ENCODE measurements at regions not wholly inside any gene's neighbourhood (a gene's known extent, or its start where the extent isn't known, plus 50 kb on each side); places are given as distances from the start of the nearest gene placed in this dataset.

DNA sequence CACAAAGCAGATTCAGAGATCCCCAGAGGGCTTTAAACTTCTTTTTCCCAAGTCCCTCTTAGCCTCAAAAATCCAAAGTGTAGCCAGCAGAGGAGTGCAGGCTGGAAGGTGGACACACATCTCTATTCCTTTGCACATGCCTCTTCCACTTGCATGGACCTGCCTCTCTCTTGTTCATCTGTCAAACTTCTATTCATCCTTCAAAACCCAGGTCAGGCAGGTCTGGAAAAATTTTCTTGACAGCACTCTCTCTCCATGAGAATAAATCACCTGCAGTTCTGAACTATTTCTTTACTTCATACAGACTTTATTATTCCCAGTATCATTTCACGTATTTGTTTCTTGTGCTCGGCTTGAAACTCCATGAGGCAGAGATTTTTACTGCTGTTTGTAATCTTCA is 127.5 kb downstream of the SS18 start:
- DNase-seq: no peak
- TF ChIP-seq POLR2A (IDR thresholded peaks at IDR 0.05; ENCODE audit: low read length) (no peak), GATA1 (IDR thresholded peaks at IDR 0.05; ENCODE audit: low read depth, low read length) (no peak)

DNA sequence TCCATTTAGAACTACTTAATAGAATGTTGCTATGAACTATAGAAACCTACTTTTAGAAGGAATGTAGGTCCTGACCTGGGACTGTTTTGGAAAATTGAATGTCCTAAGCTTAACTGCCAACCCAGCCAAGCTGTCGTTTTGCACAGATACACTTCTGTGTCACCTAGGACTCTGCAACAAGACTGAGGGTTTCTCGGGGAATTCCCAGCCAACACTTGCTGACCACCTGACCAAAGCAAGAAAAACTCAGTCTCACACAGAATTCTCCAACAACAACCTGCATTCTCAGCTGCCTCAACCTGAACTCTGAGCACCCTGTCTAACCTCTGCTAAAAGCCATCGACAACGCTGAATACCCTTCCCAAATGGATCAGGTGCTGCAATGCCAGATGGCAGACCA is 128.2 kb downstream of the SS18 start:
- TF ChIP-seq GATA1 (IDR thresholded peaks at IDR 0.05; ENCODE audit: low read depth, low read length) (no peak), POLR2A (IDR thresholded peaks at IDR 0.05; ENCODE audit: low read length) (no peak)
- DNase-seq: no peak

DNA sequence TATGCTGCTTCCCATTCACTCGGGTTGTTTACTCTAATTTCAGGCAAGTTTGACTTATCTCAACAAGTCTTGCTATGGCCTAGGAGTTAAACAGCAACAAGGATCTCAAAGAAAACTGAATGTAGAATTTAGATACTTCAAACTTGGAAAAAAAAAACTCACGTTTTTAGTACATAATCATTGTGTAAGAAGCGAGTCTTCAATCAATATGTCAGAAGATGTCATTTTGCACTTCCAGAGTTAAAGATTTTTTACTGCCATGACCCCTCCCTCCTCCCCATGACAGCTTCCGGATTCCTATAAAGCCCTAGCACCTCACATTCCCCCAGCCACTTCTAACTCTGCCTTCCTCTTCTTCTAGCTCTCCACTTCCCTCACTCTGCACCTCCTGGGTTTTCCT is 133.4 kb downstream of the SS18 start:
- no peak for TF ChIP-seq POLR2A (IDR thresholded peaks at IDR 0.05; ENCODE audit: low read length)
- no peak for DNase-seq

DNA sequence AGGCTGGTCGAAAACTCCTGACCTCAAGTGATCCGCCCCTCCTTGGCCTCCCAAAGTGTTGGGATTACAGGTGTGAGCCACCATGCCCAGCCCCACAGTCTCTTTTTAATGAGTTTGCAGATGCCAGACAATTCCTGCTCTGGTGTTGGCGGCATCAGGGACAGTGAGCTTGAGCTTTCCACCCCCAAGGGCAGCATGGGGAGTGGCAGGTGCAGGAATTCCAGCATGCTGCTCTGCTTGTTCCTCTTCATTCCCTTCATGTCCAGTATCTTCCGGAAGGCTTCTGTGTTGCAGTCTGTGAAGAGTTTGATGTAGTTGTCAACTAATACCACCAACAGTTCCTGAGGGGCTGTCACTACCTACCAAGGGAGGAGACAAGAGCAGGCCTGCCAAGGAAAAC is 137.3 kb downstream of the SS18 start:
- DNase-seq: no peak
- TF ChIP-seq GATA1 (IDR thresholded peaks at IDR 0.05; ENCODE audit: low read depth, low read length): no peak
- TF ChIP-seq POLR2A (IDR thresholded peaks at IDR 0.05; ENCODE audit: low read length): no peak

DNA sequence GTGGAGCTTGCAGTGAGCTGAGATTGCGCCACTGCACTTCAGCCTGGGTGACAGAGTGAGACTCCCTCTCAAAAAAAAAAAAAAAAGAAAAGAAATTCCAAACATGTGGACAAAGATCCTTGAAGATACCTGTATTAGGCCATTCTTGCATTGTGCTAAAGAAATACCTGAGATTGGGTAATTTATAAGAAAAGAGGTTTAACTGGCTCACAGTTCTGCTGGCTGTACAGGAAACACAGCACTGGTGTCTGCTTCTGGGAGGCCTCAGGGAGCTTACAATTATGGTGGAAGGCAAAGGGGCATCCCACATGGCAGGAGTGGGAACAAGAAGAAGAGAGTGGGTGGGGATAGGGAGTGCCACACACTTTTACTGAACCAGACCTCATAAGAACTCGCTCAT is 140.1 kb downstream of the SS18 start:
- DNase-seq: no peak
- TF ChIP-seq POLR2A (IDR thresholded peaks at IDR 0.05; ENCODE audit: low read length) (no peak), GATA1 (IDR thresholded peaks at IDR 0.05; ENCODE audit: low read depth, low read length) (no peak)

DNA sequence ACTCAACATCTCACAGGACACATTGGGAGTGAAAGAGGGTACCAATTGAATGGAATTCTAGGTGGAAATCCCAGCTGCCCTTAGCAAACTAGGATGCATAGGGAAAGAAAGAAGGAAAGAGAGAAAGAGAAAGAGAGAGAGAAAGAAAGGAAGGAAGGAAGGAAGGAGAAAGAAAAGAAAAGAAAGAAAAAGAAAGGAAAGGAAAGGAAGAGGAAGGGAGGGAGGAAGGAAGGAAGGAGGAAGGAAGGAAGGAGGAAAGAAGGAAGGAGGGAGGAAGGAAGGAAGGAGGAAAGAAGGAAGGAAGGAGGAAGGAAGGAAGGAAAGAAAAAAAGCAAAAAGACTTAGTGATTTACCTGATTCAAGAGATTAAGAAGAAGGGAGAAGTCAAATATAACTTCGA is 143.9 kb downstream of the SS18 start:
- DNase-seq: no peak
- TF ChIP-seq GATA1 (IDR thresholded peaks at IDR 0.05; ENCODE audit: low read depth, low read length) (no peak), POLR2A (IDR thresholded peaks at IDR 0.05; ENCODE audit: low read length) (no peak)

DNA sequence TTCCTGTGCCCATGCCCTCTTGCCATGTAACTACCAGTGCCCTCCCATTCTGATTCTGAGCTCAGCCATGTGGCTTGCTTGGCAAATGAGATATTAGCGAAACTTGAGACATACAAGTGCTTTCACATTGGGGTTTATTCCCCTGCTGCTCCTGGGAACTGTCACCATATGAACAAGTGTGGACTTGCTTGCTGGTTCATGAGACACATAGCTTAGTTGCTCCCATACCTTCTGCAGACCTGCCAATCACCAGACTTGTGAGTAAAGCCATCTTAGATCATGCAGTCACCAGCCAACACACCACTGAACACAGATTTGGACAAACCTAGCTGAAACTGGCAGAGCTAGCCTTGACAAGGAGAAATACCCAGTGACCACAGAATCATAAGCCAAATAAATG is 155.1 kb downstream of the SS18 start:
- TF ChIP-seq GATA1 (IDR thresholded peaks at IDR 0.05; ENCODE audit: low read depth, low read length) (no peak), POLR2A (IDR thresholded peaks at IDR 0.05; ENCODE audit: low read length) (no peak)
- no peak for DNase-seq

DNA sequence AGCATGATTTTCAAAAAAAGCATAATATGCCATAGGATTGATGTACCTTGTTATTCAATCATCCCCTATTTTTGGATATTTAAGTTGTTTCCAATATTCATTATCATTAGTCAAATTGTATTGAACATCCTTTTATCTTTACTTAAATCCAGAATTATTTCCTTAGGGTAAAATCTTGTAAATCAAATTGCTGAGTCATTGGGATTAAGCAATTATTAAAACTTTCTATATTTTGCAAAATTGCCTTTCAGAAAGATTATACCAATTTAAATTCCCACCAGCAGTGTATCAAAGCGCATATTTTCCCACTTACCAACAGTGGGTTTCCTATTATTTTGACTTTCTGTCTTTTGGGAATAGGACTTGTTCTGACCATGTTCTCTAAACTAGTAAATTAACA is 159.3 kb downstream of the SS18 start:
- no peak for DNase-seq
- no peak for TF ChIP-seq POLR2A (IDR thresholded peaks at IDR 0.05; ENCODE audit: low read length)
- TF ChIP-seq GATA1 (IDR thresholded peaks at IDR 0.05; ENCODE audit: low read depth, low read length): no peak

DNA sequence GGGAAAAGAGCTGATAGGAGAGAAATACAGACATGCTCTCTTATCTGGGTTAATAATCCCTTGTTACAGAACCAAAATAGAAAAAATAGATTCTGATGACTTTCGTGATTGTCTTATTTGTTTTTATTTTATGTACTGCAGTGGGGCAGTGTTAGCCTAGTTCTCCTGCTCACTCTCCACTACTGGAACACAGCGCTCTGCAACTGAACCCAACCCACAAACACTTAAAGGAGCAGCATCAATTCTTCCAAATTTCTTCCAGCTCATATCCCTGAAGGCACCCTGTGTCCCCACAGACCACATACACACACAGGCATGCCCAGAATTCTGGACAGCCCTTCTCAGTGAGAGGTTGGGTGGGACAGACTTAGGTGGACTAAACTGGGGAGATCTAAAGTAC is 160.6 kb downstream of the SS18 start:
- TF ChIP-seq POLR2A (IDR thresholded peaks at IDR 0.05; ENCODE audit: low read length) (no peak), GATA1 (IDR thresholded peaks at IDR 0.05; ENCODE audit: low read depth, low read length) (no peak)
- DNase-seq: no peak

DNA sequence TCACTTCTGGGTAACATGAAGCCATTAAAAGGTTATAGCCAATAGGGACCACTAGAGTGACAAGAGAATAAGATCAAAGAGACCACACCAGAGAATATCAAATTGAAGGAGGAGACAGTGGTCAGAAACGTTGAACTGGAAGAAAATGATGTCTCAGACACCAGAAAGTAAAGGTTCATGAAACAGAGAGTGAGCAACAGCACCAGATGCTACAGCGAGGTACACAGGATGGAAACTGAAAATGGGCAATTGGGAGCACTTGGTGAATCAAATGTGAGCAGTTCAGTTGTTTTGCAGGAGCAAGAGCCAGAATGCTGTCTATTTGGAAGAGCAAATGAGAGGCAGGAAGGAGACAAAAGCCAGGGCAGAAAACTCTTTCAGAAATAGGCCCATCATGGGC is 162.6 kb downstream of the SS18 start:
- no peak for DNase-seq
- TF ChIP-seq GATA1 (IDR thresholded peaks at IDR 0.05; ENCODE audit: low read depth, low read length): no peak
- no peak for TF ChIP-seq POLR2A (IDR thresholded peaks at IDR 0.05; ENCODE audit: low read length)

DNA sequence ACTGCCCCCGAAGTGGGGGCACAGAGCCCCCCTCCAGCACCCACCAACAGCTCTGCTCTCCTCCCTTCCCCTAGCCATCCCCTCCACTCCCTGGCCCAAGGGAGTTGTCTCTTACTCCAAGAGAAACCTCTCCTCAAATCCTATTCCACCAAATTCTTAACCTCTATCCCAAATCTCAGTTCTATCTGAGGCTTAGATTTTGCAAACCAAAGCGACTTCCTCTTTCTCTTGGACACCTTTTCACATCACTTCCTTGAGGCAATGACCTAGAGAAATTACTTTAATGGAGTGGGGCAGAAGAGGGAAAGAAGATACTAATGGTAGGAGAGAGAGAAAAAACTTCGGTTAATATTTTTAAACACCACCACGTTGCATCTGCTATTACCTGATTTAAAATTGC is 167.2 kb downstream of the SS18 start:
- TF ChIP-seq POLR2A (IDR thresholded peaks at IDR 0.05; ENCODE audit: low read length) (no peak), GATA1 (IDR thresholded peaks at IDR 0.05; ENCODE audit: low read depth, low read length) (no peak)
- no peak for DNase-seq

DNA sequence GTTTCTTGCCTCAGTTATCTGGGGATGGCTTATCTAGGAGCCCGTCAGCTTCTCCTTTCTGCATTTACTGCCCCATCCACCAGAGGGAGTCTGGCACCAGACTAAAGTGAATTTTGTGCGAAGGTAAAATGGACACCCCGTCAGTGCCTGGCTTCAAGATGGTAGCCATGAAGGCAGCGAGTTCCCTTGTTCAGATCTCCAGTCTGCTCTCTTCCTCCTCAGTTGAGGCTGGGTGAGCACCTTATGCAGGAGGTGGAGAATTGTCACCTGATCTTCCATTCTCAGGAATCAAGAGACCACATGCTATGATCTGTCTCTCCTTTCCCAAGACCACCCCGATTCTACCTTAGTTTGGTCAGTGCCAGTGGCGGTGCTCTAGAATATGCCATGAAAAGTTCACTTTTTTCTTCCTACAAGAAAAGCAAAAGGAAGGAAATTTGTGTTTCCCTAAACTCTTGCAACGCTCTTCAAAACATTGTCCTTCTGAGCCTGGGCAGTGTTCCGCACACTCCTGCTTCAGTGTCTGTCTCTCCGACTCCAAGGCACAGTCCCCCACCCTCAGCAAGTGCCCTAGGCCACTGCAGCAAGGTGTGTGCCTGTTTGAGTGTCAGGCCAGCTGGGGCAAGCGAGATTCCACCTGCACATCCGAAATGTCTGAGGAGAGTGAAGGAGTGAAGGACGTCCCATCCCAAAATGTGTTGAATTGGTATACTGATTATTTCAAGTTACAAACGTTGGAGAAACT is 168.6 kb downstream of the SS18 start:
- TF ChIP-seq POLR2A (IDR thresholded peaks at IDR 0.05; ENCODE audit: low read length) (no peak), GATA1 (IDR thresholded peaks at IDR 0.05; ENCODE audit: low read depth, low read length) (no peak)
- DNase-seq: peak; percentile 85 to 86

DNA sequence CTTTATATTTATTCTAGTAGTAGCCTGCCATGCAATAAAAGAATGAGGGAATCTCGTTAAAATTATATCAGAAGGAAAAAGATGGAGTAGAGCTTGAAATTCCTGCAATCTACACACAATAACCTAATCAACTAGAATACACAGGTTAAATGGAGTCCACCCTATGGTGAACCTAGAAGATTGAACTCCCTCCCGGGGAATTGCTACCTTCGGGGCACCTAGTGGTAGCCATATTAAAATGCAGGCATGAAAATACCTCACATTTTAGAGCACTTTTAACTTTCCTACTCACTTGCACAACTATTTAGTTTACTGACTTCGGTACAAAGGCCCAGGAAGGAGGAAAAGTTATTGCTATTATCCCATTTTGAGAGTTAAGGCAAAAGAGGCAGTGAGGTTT is 174.5 kb downstream of the SS18 start:
- TF ChIP-seq POLR2A (IDR thresholded peaks at IDR 0.05; ENCODE audit: low read length): no peak
- TF ChIP-seq GATA1 (IDR thresholded peaks at IDR 0.05; ENCODE audit: low read depth, low read length): no peak

DNA sequence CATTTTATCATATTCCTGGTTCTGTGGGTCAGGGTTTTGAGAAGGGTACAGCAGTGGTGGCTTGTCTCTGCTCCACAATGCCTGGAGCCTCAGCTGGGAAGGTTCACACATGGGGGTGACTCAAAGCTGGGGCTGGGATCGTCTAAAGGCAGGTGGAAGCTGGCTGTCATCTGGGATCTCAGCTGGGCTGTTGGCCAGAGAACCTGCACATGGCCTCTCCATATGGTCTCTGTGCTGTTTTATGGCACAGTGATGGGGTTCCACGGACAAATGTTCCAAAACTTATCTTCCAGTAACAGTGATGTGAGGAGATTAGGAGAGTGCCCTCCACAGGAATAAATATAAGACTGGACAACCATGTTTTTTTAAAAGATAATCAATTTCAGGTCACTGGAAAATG is 191.4 kb downstream of the SS18 start:
- no peak for DNase-seq
- TF ChIP-seq GATA1 (IDR thresholded peaks at IDR 0.05; ENCODE audit: low read depth, low read length) (no peak), POLR2A (IDR thresholded peaks at IDR 0.05; ENCODE audit: low read length) (no peak)

More for the DNA sequence above, 174.5 kb downstream of the SS18 start:
- DNase-seq: no peak

DNA sequence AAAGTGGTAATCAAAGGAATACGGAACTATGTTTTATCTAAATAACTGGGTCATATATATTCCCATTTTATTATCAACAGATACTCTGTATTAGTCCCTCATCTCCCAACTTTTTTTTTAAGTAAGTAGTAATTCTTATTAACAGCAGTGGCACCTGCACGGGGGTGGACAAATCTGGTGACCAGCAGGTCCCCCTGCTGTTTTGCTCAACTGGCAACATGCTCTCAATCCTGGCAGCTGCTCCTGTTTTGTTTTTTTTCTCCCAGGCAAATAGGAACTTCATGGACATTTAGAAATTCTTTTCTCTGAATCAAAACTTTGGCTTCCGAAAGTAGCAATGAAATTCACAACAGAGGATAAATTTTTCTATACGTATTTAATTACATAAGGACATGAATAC is 193.5 kb downstream of the SS18 start:
- TF ChIP-seq GATA1 (IDR thresholded peaks at IDR 0.05; ENCODE audit: low read depth, low read length) (no peak), POLR2A (IDR thresholded peaks at IDR 0.05; ENCODE audit: low read length) (no peak)
- DNase-seq: no peak
